B cell (primary cell): ENCODE measurements at regions not wholly inside any gene's neighbourhood (a gene's known extent, or its start where the extent isn't known, plus 50 kb on each side); places are given as distances from the start of the nearest gene placed in this dataset.

ENCODE experiments used
- CTCF ChIP-seq: fragments of 200-600 bp; IDR thresholded peaks from one replicate; pipeline ENCODE4 v1.8.0; 2022; ENCODE audit warnings: antibody characterized with exemption, mild to moderate bottlenecking
- EZH2 ChIP-seq: IDR thresholded peaks from 2 replicates; pipeline ENCODE4 v1.6.1; 2012; ENCODE audit warnings: borderline replicate concordance, low read depth, mild to moderate bottlenecking, moderate library complexity, low read length; ENCODE audit not compliant: insufficient read depth, poor library complexity, severe bottlenecking

- TF ChIP-seq CTCF (no peak), EZH2 (no peak)
Measured at GRCh38 chr3:111428301-111428700, 113.7 kb upstream of the CD96 start.
